ENCODE measurements at regions not wholly inside any gene's neighbourhood (a gene's known extent, or its start where the extent isn't known, plus 50 kb on each side); places are given as distances from the start of the nearest gene placed in this dataset.
"Not testable (repeated sequence)": the region's sequence is repeated elsewhere in the genome, so short reads cannot be mapped to it uniquely, and the experiment has no call there.

DNA sequence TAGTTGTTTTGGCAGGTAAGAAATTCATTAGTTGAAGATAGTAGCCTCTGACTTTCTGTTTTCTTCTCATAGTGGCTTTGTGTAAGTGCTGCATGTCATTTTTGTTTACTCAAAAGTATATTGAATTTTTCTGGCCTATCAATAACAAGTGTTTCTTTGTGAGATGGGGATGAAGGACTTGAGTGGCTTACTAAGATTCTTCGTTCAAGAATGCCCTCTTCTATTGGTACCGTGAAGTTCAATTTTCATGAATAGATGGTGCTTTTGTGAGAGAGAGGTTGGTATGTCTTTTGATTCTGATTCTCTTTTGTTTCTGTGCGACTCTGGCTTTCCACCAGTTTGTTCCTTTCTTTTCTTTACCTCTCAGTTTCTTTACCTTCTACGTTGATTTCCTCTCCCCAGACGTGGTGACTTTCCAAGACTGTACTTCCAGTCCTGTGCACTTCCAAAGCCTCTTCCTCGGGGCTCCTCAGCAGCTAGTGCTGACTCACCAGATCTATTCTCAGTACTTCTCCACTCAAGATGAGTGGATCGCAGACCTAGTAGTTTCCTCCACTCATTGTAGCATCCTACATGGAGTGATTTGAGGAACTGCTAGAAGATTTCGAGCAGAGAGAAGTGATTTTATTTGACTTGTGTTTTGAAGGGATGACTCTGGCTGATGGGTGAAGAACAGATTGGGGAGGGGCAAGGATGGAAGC, 82.0 kb upstream of the EPHB3 start:
- DNase-seq = no peak

DNA sequence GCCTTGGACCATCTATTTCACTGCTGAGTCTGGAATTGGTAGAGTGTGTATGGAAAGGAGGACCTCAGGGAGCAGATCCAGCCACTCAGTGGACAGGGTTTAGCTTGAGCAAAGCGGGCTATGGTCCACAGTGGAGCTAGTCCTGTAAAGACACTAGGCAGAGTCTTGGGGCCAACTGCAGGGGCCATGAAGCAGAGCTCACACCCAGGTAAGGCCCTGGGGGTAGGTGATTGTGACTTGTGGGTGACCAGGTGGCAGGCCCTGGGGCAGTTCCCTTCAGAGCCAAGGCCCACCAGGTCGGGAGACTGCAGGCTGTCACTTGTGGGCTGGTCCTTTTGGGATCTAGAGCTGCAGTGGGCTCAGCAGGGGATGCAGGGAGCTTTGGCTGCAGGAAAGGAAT, 80.8 kb upstream of the EPHB3 start:
- no peak for DNase-seq

DNA sequence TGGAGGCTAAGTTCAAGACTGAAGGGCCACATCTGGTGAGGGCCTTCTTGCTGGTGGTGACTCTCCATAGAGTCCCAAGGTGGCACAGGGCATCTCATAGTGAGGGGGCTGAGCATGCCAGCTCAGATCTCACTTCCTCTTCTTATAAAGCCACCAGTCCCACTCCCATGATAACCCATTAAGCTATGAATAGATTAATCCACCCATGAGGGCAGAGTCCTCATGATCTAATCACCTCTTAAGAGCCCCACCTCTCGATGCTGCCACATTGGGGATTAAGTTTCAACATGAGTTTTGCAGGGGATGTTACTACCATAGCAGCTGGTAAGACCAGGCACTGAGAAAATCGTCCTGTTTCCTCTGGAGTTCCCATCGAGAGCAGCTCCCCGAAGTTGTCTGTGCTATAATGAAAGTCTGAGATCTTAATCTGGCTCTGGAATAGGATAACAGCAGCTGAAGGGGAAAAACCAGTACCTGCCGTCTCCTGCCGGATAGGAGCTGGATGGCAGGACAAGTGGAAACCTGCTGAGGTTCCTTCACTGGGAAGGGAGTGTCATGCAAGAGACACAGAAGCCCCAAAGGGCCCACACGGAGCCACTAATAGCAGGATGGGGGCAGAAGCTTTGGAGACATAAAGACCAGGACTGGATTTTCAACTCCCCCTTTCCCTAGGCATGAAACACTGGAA, 79.5 kb upstream of the EPHB3 start:
- DNase-seq = no peak

DNA sequence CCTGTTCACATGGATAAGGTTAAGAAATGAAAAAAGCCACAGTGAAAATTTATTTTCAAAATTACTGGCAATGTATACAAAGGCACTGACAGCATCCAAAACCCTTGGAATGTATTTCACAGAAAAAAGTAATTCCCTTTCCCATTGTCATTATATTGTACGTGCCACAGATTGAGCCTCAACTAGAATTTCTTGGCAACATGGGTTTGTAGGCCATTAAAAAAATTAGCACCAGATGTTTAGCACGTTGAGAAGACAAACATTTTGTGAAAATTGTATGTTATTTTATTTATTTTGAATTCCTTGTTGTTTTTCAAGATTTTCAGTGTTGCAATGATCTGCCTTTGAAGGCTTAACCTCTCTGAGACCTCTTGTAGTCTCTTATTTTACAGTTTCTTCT, 76.3 kb upstream of the EPHB3 start:
- DNase-seq = no peak

DNA sequence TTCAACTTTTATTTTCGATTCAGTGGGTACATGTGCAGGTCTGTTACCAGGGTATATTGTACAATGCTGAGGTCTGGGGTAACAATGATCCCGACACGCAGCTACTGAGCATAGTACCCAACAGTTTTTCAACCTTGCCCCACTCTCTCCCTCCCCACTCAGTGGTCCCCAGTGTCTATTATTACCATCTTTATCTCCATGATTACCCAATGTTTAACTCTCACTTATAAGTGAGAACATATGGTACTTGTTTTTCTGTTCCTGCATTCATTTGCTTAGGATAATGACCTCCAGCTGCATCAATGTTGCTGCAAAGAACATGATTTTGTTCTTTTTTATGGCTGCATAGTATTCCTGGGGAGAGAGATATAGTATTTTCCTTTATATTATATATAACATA, 75.7 kb upstream of the EPHB3 start:
- DNase-seq = no peak

DNA sequence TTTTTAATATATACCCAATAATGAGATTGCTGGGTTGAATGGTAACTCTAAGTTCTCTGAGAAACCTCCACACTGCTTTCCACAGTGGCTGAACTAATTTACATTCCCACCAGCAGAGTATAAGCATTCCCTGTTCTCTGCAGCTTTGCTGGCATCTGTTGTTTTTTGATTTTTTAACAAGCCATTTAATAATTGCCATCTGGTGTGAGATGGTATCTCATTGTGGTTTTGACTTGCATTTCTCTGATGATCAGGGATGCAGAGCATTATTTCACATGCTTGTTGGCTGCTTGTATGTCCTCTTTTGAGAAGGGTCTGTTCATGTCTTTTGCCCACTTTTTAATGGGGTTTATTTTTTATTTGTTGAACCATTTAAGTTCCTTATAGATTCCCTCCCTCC, 75.0 kb upstream of the EPHB3 start:
- DNase-seq = no peak

DNA sequence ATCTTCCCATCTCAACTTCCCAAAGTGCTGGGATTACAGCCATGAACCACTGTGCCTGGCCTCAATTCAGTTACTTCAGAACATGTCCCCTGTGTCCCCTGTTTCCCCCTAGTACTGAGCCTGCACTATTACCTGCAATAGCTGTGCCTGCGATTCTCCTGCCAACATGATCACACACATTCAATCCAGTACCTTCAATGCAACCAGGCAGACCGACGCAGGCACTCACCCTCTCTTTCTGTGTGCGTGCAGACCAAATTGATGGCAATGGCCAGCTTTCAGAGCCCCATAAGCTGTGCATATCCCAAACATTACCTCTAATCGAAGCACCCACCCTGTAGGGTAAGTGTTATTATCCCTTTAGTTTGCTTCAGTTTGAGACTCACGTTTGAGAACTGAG, 73.0 kb upstream of the EPHB3 start:
- DNase-seq = no peak

DNA sequence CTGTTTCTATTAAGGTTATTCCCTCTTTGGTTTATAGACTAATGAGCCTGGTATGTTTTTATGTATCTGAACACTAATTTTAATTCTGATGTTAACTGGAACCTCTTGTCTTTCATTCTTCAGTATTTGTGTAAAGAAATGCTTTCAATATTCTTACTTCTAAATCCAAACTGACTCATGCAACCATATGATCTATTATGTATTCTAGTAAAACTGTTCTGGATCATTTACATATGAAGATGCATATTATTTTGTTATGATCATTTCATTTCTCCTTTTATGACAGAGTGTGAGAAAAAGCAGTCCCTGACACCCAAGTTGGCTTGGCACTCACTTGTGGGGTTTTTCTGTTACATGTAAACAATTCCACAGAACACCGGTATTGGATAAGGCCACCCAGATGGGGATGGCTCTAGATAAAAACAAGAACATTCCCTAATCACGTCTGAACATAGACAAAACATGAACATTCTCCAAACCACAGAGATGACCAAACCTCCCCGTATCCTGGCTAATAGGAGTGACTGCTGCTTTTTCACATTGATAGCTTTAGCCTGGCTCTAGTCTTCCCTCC, 72.2 kb upstream of the EPHB3 start:
- no peak for DNase-seq

DNA sequence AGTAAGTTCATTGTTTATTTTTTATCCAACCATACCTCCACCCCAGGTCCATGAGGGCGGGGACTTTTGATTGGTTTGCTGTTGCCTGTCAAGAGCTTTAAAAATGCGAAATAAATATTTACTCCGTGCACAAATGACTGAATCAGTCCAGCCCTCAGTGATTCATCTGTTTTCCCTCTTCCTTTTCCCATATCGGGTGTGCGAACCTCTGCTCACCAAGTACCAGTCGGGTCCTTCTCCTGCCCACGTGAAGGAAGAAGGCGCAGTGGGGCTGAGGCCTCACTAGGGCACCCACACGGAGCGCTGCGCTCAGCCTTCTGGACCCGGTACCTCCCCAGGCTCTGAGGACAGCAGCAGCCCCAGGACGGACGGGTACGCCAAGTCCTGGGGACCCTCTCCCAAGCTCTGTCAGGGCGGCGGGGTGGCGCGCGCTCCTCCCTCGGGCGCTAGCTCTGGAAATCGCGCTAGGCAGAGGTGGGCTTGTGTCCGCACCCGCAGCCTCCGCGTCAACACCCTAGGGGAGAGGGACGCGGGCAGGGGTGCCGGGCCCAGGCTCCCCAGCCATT, 70.5 kb upstream of the EPHB3 start:
- no peak for DNase-seq

DNA sequence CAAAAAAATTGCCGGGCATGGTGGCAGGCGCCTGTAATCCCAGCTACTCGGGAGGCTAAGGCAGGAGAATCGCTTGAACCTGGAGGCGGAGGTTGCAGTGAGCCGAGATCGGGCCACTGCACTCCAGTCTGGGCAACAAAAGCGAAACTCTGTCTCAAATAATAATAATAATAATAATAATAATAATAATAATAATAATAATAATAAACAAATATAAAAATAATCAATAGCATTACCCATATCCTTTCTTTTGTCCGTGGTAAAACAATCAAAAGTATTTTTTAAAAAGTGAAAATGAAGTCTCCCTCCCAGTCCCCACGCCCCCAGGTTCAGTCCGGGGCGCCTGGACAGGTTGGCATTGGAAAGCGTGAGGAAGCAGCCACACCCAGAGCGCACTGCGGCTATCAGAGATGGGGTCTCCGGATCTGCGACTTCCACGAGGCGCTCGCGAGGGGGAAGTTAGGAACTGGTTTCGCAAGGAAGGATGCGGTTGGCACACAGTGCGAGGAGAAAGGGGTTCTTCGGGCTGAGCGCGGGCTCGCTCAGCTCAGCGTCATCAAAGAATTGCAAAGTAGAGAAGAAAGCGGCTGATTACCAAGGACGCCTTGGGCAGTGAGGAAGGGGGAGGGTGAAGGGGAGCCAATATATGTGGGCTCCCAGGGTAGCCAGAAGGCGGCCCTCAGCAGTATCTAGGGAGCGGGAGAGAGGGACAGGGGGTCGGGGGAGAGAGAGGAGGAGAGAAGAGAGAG, 69.5 kb upstream of the EPHB3 start:
- DNase-seq = peak; percentile 53

DNA sequence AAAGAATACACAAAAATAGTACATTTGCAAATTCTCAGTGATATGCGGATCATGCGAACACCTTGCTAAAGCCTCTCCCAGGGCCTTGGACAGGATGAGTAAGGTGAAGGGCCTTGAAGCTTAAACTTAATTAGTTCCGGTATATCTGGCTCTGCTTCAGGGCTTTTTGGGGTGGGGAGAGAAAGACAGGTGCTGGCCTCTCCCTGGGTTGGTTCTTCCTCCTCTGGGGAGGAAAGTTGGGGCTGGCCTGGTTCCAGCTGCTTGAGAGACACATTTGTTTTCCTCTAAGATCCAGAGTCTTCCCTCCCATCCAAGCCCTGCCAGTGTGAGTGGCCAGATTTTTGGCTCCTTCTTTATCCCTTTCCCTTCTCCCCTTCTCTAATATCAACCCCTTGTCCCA, 64.7 kb upstream of the EPHB3 start:
- no peak for DNase-seq

DNA sequence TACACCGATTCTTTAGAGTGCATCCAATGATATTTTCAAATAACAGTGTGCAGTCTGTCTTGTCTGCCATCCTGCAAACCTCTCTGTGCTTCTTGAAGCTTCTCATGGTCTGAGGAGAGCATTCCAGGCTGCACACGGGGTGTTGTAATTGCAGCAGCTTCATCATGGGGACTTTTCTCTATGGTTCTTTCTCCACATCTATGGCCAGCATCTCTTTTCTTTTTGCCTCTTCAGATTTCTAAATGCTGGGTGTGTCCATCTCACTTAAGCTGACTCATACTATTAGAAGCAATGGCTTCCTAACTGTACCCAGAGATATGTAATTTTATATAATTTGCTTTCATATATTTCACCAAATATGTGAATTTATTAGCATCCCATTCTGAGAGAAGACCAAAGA, 63.8 kb upstream of the EPHB3 start:
- no peak for DNase-seq

DNA sequence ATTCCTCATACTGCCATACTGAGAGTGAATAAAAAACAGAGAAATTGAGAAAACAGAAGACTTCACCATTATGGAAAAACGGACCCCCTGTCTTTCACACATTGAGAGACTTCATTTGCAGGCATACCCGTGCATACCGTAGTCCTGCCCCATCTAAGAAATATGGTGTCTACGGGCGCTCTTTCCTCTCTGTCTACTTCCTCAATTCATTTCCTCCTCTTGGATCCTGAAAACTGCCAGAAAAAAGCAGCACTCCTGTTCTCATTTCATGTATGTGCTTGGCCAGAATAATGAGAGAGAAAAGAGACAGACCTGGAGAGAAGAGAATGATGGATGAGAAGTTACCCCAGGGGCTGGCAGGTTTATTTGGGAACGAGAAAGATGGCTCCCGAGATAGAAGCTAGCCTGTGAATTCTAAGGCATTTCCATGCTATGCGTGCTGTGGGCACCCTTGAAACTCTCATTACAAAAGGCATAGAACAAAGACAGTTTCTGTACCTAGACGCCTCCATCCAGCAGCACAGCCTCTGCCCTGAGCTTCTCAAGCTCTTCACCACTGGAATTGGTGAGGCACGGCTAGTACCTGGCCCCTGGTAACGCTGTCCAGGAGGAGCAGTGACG, 62.5 kb upstream of the EPHB3 start:
- DNase-seq = no peak

DNA sequence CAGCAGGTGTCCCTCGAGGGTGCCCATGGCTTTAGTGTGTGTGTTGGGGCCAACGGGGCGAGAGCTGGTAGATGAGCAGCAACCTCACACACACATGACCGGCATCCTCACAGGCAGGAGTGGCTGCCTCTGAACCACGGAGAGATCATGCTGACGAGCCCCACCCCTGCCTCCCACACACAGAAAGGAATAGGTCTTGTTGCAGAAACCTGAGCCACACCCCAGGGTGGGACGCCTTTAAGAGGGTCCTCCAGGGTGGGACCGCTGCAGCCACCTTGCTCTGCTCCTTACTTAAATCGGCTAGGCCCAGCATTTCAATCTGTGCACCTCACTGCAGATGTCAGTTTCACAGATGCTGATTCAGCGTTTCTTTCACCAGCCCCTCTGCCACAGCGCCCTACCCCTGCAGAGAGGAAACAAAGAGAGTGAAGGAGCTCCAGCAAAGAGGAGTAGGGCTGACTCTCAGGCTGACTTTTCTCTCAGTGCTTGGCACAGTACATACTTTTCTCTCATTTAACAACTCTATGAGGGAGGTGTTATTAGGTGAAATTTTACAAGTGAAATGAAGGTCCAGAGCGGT, 61.2 kb upstream of the EPHB3 start:
- no peak for DNase-seq

DNA sequence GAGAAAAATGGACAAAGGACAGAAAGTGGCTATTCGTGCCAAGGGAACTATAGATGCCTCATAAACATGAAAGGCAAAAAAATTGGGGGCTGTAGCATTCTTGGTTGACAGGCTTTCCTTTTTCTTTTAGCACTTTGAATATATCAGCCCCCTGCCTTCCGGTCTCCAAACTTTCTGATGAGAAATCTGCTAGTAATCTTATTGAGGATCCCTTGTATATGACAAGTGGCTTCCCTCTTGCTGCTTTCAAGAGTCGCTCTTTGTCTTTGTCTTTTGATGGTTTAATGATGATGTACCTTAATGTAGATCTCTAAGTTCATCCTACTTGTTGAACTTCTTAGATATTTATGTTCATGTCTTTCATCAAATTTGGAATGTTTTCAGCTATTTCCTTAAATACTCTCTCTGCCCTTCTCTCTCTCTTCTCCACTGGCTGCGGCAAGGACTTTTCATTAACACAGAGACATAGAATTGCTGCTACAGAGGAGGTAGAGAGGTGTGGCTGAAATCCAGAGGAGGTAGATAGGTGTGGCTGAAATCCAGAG, 59.4 kb upstream of the EPHB3 start:
- no peak for DNase-seq

DNA sequence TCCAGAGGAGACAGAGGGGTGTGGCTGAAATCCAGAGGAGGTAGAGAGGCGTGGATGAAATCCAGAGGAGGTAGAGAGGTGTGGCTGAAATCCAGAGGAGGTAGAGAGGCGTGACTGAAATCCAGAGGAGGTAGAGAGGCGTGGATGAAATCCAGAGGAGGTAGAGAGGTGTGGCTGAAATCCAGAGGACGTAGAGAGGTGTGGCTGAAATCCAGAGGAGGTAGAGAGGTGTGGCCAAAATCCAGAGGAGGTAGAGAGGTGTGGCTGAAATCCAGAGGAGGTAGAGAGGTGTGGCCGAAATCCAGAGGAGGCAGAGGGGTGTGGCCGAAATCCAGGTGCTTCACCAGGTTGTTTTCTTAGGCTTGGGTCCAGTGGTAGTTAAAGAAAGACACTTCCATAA, 58.7 kb upstream of the EPHB3 start:
- not testable (repeated sequence) for DNase-seq

DNA sequence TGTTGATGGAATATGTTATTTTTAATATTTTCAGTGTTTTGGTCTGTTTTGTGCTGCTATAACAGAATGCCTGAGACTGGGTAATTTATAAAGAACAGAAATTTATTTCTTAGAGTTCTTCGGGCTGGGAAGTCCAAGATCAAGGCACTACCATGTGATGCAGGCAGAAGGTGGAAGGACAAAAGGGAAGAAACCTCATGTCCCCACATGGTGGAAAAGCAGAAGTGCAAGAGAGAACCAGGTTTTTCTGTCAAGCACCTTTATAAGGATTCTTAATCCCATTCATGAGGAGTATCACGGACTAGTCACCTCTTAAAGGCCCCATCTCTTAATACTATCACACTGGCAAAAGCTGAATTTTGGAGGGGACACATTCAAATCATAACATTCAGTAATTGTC, 57.9 kb upstream of the EPHB3 start:
- DNase-seq = no peak

DNA sequence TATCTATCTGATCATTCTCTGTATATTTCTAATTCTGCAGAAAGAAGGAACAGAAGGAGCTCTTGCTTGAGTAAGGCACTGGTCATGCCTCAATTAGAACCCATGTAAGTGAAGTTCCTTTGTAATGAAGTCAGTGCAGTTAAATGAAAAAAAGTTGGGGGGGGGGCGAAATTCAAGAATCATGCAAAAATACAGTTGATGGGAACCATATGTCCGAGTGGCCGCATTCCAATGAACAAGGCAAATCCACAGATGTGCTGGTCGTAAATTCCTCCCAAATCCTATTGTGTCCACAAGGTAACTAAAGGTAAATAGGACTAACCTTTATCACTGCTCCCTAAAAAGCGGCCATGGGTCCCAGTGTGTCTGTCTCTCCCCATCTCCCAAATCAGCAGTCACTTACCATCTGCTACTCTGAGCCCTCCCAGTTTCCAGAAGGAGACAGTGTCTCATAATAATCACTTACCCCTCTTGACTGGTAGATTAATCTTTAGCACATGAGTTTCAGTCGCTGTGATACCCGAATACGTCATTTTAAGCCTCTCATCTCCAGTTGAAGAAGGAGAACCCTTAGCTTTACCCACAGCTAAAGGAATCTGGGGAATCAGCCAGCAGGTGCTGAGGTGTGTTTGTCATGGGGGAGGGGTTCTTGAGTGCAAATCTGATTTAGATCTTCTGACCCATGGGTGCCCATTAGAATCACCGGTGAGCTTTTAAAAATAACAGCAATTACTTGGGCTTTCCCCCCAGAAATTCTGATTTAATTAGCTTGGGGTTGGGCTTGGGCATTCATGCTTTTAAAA, 56.3 kb upstream of the EPHB3 start:
- DNase-seq = no peak

DNA sequence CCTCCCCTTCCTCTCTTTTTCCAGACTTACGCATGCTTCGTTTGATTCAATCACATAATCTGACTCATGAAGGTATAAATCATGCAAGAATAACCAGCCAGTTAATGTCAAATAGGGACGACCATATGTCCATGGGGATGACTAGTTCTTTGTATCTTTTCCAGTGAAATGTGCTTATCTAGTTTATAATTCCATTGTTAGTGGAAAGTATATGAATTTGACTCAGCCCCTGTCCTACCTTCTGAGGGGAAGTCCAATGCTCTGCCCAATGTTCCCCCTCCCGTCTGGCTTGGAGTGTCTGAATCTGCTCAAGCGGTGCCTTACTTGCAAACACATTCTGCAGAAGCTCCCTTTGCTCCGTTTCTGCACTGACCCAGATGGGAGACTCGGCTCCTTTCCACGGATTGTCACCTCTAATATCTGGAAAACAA, 55.0 kb upstream of the EPHB3 start:
- DNase-seq = no peak

DNA sequence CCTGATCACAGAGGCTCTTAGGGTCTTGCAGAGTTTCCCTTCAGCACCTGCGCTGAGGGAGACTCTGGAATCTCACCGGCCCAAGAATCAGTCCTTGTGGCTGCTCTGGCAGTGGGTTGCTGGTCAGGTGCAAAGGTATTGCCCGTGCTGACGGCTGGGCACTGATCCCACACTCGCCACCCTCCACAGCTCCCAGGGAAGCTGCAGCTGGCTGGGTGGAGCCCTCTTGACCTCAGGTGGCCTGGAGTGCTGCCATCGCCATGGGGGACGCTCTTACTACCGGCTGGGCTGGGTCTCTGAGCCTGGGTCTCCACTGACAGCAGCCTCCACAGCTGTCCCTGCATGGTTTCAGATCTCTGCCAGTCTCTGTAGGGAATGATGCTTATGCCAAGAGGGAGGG, 52.6 kb upstream of the EPHB3 start:
- no peak for DNase-seq

DNA sequence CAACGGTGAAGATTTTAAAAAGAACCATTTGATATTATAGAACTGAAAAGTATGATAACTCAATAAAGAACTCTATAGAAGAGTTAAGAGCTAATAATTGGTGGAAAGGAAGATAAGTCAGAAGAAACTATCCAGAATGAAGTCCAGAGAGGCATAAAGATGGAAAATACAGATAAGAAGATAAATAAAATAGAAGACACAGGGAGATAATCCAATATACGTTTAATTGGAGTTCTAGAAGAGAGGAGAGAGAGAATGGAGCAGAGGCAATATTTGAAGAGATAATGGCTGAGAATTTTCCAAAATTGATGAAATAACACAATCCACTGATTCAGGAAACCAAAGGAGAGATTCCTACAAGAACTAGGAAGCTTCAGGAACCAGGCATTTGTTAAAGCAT, 49.8 kb upstream of the EPHB3 start:
- DNase-seq = no peak

Data from SIG-M5 (cell line).